NCI-H1105 (cell line): ENCODE measurements at regions not wholly inside any gene's neighbourhood (a gene's known extent, or its start where the extent isn't known, plus 50 kb on each side); places are given as distances from the start of the nearest gene placed in this dataset.

Experiments
- DNase-seq: peaks from one replicate; lab custom pipeline; 2025; lab: John Stamatoyannopoulos, UW

DNA sequence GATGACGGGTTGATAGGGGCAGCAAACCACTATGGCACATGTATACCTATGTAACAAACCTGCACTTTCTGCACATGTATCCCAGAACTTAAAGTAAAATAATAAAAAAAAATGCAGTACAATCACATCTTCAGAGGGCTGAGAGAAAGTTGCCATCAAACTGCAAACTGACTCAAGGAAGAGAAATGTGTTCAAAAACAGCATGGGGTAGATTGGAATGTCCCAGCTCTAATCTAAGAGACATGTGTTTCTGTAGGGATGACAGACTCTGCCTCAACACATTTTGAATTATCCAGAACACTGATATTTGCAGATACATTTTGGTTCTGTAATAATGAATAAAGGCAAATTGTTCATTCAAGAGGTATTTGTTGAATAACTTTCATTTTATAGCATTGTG lies 171.2 kb upstream of the RUNX1 start:
- no peak for DNase-seq

DNA sequence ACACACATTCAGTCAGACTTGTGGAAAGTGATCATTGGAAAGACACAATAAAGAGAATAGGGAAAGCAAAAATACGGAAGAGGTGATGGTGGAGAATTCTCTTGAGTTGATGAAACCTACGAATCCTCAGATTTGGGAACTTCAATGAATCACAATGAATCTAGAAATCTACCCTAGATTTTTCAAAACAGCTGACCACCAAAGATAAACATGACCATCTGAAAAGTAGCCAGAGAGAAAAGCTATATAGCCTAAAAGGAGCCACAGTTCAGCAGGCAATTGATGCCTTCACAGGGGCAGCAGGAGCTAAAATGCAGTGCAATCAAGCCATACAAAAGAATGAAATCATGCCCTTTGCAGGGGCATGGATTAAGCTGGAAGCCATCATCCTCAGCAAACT lies 170.6 kb upstream of the RUNX1 start:
- DNase-seq = no peak

DNA sequence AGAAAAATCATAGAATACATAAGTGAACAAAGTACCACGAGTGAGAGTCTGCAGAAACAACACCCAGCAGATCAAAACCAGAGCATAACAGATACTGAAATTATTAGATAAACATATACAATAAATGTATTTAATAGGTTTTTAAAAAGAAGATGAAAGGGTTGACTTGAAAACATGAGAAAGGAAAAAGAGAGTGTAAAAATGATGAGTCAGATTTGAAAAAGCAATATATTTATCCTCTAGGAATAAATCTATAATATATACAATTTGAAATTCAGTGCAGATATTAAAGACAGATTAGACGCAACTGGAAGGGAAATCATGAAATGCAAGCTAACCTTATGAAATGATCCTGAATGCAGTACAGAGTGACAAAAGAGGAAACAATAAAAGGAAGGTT lies 170.2 kb upstream of the RUNX1 start:
- DNase-seq = no peak

DNA sequence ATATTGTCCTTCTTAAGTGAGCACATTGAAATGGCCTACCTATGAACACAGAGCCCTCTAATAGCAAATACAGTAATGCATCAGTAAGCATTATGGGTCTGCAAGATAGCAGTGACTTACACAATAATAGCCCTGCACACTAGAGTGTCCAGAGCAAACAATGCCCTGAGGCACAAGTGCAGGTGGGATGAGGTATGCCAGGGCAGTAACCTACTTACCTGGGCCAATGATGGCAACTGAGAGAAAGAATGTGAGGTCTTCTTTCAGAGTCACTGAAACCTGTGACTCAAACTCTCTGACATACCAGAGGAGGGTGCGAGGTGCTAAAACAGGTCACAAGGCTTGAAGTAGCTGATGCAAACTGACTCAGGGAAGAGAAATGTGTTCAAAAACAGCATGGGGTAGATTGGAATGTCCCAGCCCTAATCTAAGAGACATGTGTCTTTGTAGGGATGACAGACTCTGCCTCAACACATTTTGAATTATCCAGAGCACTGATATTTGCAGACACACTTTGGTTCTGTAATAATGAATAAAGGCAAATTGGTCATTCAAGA lies 168.5 kb upstream of the RUNX1 start:
- DNase-seq = no peak

DNA sequence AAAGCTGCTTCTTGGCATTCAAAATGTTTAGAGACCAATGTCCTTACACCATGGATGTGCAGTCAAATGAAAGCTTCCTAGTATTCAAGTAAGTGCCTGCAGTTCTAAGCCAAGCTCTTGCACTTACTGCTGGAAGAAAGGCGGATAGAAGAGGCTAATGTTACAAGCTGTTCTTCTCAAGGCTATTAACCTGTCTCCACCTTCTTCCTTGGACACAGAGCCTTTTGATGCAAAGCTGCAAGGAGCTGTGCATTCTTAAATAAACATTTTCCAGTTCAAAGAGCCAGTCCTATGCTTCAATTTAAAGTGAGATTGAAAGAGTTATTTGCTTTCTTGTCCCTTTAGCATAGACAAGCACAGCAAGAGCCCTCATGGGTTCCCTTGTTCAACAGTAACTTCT lies 167.9 kb upstream of the RUNX1 start:
- no peak for DNase-seq

DNA sequence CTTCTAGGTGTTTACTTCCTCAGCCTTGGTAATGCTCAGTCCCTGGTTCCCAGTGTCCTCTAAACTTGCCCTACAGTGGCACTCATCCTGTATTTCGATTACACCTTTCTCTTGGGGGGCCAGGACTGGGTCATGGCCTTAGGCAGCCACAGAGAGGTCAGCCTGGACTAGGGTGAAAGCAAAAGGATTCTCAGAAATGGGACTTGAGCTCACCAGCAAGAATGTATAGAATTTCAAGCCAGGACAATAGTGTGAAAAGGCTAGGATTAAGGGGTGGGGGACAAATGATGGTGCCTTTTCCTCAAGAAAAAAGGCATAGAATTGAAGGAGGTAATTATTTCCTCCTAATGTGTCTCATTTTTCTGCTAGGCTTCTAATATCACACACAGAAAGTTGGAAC lies 166.8 kb upstream of the RUNX1 start:
- DNase-seq = no peak

DNA sequence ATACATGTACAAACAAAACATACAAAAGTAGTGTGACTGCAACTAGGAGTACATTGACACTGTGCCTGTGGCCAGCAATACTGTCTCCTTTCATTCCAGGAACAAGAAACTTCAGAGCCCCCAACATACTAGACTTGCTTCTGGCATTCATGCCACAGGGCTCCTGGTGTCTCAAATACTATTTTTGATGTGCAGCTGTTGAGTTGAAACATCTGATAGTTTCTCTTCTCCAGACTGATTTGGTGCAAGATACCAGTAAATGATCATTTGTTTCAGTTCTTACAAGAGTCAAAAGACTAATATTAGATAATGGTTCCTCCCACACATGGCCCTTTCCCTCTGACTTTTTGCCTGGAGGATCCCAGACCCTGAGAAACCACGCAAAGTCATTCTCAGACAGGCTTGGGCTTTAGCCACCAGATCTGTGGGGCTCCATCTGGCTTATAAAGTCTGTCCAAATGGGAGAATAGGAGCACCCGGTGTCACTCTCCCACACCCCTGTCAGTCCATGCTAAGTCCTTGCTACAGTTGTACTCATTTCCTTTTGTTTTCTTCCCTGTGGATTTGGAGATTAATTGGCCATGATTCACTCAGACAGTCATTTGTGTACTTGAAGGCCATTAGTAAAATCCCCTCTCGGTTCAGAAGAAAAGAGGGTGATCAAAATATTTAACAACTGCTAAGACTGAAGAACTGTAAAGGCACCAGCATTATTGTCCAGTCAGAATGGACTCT lies 163.5 kb upstream of the RUNX1 start:
- DNase-seq = no peak

DNA sequence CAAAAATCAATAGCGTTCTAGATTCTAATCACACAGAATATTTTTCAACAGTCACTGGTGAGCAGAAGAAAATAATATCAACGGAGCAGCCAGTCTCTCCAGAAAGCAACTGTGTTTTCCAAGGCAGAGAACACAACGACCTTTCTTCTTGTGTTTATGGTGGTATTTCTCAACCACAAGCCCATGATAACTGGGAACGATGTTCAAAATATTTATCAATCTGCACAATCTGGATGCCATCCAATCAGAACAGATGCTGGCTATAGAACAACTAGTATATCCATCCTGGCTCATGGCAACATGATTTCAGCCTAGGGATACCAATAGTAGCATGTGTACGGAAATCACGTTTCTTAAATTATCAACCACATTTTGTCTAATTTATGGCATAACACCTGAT lies 162.7 kb upstream of the RUNX1 start:
- DNase-seq = no peak

DNA sequence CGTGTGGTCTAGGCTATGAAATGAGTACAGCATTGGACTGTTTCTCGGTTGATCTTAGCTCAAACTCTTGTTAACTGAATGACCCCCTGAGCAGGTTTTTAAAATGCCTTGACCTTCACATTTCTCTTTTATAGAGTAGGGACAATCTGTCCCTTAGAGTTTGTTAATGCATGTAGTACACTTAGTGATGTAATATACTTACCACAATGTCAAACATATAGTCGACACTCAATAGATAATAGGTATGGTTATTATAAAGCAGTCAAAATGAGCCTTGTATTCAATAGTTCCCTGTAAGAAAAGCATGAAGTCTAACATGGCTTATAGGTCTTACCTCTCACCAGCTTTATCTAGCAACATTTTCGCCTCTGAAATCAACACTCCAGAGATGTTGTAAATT lies 161.0 kb upstream of the RUNX1 start:
- DNase-seq = no peak

DNA sequence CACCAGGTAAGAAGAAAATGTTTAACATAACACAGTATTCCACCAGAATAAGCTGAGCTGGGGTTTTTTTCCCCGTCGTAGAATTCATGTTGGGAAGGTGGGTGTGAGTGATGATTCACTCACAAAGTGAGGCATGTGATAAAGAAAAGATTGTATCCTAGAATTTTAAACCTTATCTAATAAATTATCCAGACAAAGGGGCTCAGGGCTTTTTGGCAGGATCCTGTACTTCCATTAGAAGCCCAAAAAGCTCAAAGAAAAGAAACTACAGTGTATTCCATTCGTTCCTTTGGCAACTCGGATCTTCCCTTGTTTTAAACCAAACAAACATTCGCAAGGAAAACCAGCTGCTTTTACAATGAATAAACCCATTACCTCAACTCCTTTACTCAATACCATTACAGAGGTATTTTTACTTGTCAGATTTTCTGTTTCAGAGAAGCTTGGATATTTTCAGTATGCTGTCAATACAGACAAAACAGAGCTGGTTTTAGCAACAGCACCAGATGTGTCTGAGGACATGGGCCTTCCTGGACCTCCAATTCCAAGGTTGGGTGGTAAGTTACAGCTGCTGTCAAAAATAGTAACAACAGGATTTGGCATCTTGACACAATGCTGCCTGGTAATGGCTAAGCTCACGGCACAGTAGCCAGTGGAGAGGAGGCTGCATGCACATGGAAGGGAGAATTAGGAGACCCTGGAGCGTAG lies 159.9 kb upstream of the RUNX1 start:
- DNase-seq = no peak

DNA sequence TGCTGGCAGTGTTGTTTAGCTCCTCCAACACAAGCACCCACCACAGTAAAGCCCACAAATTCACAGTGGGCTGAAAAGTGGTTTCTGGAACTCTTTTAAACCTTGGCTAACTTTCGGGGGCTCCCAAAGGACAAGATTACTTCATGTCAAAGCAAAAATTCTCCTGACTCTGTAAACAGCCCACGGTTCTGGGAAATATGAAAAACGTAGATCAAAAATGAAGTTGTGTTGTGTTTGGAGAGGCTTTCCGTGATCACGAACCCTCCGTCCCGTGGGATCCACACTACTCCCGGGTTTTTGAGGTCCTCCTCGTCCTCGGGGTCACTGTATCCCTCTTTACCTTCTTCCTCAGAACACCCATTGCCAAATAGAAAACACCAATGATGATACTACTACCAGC lies 159.0 kb upstream of the RUNX1 start:
- DNase-seq = no peak

DNA sequence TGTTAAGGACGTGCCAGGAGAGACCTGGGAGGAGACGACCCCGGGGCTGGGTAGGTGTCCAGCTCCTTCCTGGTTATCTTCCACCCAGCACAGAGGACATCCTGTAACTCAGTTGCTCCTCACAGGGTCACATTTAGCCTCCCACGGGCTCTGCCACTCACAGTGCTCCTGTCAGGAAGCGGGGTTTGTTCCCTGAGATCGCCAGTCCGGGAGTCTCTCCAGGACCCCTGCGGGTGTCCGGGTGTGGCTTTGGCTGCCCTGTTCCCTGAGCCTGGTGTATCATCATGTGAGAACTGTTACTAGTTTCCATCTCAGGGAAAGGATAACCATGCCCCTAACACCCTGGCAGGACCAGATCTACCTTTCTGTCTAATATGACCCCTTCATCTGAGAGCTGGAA lies 158.2 kb upstream of the RUNX1 start:
- no peak for DNase-seq

DNA sequence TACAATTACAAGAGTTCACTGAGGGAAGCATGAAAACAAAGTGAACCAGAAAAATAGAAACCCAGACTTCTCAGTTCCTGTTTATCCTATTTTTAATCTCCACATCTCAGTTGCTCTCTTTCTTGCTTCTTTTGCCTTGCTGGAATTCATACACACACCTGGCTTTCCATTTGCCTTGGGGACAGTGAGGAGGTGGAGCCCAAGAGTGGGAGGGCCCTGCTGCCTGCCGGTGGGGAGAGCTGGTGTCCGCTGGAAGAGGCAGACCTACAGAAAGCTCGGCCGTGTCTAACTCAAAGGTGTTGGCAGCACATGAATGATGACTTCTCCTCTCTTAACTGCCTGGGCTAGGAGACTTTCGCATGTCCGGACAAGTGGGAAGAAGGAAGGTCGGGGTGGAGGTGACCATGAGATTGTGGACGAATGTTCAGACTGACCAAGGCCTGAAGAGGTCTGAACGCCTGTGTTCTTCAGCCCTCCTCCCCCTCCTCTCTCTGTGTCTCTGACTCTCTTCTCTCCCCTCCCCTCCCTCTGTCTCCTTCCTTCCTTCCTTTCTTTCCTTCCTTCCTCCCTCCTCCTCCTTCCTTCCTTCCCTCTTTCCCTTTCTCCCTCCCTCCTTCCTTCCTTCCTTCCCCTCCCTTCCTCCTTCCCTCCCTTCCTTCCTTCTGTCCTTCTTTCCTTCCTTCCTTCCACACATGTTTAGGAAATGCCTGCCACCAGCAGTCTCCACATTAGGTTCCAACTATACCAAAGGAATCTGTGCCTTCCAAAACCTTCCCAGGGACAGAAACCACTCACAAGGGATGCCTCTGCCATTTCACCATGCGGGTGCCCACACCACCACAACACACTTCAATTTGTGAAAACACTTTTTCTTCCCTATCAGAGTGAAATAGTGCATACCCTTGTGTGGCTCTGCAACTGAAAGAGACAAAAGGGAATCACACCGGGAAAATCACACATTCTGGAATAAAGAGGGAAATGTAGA lies 157.3 kb upstream of the RUNX1 start:
- no peak for DNase-seq

DNA sequence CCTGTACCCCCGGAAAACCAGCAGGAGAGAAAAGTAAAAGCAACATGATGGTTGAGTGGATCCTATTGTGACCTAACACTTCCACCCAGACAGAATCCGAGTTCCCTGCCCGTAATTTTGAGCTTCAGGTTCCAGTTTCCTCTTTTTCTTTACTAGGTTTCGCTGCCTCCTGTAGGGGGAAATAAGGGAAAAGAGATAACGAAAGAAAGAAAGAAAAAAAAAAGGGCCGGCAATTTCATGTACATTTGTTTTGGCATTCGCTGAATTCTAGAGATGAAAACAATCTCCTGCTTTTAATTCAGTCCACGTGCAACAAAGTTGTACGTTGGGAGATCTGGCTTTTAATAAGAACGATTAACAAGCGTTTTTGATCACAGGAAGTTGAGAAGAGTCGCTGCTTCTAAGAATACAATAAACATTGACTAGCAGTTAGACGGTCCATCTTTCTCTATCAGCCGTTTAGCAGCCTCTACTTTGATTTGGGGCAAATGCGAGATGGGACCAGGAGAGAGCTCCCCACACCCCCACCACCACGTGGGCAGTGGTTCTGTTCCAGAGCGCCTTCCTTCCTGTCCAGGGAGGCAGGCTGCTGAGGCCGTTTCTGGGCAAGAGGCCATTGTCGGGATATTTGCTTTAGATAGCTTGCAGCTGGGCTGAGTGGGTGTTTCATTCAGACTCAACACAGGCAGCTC lies 155.9 kb upstream of the RUNX1 start:
- DNase-seq = no peak

DNA sequence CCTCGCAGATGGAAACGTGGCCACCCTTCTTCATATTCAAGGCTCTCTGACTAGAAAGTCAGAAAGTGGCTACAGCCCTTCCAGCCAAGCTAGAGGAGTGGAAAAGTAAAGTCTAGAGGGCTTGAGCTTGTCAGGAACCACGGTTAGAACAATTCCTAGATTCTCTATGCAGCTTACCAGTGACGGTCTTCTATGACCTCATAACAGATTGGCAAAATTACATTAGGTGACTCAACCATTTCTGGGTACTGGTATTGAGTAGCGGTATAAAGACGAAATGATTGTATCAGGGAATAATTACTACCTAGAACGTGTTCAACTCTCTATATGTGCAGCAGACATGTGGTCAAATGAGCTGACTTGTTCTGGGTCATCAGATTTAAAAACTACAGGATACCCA lies 155.0 kb upstream of the RUNX1 start:
- no peak for DNase-seq

DNA sequence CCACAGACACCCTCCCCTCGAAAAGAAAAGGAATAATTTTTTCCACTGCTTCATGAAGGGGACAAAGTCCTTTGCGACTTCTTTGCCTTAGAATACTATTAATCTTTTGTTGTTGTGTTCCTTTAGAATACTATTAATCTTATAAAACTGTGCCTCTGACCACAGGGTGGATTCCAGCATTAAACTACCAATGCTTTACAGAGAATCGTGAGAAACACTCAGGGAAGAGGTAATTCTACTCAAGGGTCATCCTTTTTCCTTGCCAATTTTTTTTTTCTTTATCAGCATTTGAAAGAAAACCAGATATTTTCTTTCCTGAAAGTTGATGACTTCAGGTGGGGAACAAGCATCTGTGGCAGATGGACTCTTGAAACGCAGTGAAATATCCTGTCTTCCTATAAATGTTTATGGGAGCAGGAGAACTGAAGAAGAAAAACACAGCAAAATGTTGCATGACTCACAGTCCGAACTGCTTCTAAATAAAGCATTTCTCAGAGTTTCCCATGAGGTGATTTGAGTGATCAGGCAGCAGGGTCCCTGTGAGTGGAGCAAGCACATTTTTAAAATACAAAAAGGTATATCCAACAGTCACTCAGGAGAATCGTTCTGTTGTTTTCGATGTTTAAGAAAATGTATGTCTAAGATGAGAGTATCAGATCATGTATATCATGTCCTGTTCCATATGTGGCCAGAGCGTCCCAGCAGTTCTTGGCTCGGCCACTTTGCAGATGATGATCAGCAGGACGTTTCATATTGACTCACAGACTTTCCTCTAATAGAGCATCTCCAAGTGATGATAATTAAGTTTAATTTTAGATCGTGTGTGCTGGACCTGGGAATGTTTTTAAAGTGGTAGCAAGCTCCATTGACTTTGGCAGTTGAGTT lies 154.2 kb upstream of the RUNX1 start:
- DNase-seq = no peak

DNA sequence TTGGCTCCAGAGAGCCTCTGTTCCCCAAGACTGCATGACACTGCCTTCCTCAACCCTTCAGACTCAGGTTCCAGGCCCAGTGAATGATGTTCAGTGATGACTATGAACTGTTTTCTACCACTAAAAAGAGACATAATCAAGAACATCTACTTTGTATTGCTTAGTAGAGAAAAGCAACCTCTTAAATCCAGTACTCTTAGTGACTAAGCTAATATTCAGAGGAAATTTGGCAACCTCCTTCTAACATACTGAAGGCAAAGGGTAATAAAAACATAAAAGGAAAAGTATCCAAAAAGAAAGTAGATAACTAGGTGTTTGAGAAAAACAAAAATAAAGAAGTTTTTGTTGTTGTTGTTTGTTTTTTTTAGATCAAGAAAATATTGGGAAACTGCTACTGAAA lies 153.3 kb upstream of the RUNX1 start:
- DNase-seq = no peak

DNA sequence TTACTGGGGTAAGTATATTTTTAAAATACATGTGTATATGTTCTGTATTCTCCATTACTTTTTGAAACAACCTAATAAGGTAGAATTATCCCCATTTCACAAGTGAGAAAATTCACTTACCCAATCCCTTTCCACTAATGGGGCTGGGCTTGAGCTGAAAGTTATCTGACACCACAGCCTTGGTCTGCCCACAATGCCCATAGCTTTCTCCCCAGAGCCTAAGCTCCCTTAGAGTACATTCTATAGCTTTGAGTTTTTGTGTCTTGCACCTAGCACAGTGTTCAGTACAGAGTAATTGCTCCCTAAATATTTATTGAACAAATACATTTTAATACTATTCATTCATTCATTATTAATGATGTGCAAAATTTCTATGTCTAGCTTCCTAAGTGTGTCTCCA lies 152.7 kb upstream of the RUNX1 start:
- no peak for DNase-seq

DNA sequence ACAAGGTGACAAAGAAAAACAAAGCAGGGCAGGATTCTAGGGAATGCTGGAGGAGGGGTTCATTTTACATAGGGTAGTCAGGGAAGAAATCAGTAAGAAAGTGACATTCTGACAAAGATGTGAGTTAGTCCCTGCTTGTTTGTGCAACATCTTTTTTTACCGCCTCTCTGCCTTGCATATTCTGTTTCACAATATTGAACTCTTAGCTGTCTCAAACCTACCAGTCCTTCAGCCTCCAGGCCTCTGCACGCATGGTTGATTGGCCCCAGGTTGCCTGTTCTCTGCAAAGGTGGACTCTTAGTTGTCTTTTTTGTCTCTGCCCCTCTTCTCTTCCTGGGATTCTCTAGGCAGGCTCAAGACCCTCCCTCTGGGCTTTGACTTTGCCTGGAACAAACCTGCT lies 152.2 kb upstream of the RUNX1 start:
- DNase-seq = no peak

DNA sequence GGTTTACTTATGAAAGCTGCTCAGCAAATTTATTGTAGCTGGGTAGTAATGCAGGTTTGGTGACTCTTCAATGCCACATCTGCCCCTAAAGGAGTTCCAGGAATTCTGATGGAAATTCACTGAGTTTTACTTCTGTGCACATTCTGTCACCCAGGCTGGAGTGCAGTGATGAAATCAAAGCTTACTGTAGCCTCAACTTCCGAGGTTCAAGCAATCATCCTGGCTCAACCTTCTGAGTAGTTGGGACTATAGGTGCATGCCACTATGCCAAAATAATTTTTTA lies 150.6 kb upstream of the RUNX1 start:
- DNase-seq = no peak
